ENCODE measurements at regions not wholly inside any gene's neighbourhood (a gene's known extent, or its start where the extent isn't known, plus 50 kb on each side); places are given as distances from the start of the nearest gene placed in this dataset.
"Not testable (repeated sequence)": the region's sequence is repeated elsewhere in the genome, so short reads cannot be mapped to it uniquely, and the experiment has no call there.

DNA sequence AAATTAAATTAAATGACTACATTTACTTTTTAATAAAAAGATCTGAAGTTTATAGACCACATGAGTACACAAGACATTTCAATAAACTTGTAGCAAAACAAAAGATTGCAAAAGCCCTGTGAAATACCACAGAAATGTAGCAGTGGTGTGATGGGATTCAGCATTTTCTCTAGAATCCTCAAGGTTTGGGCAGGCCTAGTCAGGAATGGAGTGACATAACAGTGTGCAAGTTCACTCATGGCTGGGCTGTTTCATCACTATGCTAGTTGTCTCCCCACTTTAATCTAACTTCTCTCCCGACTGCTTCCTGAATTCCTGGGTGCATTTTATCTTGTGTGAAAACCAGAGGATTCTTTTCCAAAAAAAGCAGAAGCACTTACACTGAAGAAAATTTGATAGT is 1089.9 kb upstream of the DDX18 start:
- DNase-seq = no peak
- H3K27ac Mint-ChIP-seq = no peak overlapping the region
- peaks cover 12% of the 10 kb centered on the region for H3K9me3 Mint-ChIP-seq
- H3K4me3 Mint-ChIP-seq = no peak overlapping the region
- no peaks in the 10 kb centered on the region for H3K36me3 Mint-ChIP-seq
- H3K27me3 Mint-ChIP-seq = no peaks in the 10 kb centered on the region
- H3K4me1 Mint-ChIP-seq = no peaks in the 10 kb centered on the region
- CTCF ChIA-PET = no interaction called here

DNA sequence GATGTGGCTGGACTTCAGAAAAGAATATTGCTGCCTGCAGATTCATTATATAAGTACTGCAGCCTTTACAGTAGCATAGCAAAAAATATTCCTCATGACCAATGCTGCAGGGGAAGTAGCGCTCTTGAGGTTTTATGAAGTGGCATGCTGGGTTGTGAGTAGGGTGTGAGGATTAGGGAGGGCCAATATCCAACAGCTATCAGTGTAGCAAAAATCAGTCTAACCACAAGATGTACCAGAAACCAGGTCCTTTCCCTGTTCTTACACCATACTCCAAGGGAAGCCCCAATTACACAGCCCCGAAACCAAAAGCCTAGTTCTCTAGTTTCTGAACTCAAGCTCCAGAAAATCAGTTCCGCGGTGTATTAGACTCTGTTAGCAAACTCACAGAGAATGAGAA is 1082.2 kb upstream of the DDX18 start:
- Mint-ChIP-seq H3K4me1 (no peaks in the 10 kb centered on the region), H3K27me3 (no peaks in the 10 kb centered on the region), H3K36me3 (no peaks in the 10 kb centered on the region), H3K4me3 (no peak overlapping the region), H3K9me3 (peaks cover 8% of the 10 kb centered on the region), H3K27ac (no peak overlapping the region)
- CTCF ChIA-PET = interaction anchor here (0.9 kb wide), 1 partner anchor 30 kb away, joined by 3 read pairs; no protein-coding TSS in a partner anchor
- DNase-seq = no peak

DNA sequence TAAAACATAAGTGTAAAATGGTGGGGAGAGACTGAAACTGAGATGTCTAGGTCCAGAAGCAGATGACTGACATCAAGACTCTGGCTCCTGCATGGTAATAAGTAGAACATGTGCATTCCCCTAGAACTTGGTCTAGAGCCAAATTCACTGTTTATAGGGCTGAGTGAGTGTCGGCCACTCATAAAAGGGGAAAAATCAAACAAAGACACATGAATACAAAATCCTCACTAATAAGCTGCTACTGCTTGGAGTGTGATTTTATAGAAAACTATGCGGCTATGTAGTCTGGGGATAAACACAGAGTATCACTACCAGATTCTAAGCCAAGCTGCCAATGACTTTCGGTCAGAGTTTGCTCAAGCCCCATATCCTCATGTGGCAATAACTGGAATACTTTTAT is 1080.8 kb upstream of the DDX18 start:
- Mint-ChIP-seq H3K27ac (no peak overlapping the region), H3K36me3 (no peaks in the 10 kb centered on the region), H3K4me1 (no peaks in the 10 kb centered on the region), H3K4me3 (no peak overlapping the region), H3K27me3 (no peaks in the 10 kb centered on the region), H3K9me3 (peaks cover 3% of the 10 kb centered on the region)
- DNase-seq = no peak
- CTCF ChIA-PET = no interaction called here

DNA sequence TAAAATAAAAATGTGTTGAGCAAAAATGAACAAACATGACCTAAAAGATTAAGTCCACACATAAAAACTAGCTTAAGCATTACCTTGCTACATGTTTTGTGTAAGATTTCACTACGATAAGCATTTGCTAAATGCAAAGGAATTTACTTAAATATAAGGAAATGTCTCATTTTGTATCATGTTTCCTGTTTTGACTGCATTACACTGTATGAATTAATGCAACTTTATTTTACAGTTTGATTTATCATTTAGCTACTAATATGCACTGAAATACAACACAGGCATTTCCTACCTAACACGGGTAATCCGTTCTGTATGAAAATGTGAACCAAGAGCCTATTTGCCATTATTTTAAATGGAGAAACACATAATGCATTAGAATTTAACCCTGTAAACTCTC is 1076.5 kb upstream of the DDX18 start:
- Mint-ChIP-seq H3K4me1 (no peaks in the 10 kb centered on the region), H3K9me3 (peaks cover 5% of the 10 kb centered on the region), H3K4me3 (no peak overlapping the region), H3K36me3 (no peaks in the 10 kb centered on the region), H3K27ac (no peak overlapping the region), H3K27me3 (no peaks in the 10 kb centered on the region)
- CTCF ChIA-PET = no interaction called here
- DNase-seq = no peak

DNA sequence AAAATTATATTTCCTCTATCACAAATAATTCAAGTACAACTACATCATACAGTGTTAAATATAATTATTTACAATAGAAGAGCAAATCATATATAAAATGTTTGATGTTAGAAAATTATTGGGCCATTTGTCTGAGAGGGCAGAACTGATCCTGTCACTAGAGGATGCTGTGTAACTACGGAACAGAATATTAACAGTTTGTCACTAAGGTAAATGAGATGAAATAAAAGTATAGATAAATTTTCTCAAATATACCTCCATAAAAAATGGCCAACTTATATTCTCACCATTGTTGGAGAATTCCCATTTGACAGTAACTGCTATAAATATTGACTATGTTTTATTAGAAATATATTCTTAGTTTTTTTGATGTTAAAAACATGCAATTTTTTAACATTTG is 1067.4 kb upstream of the DDX18 start:
- CTCF ChIA-PET = no interaction called here
- Mint-ChIP-seq H3K36me3 (no peaks in the 10 kb centered on the region), H3K27me3 (no peaks in the 10 kb centered on the region), H3K27ac (no peak overlapping the region), H3K4me1 (no peaks in the 10 kb centered on the region), H3K4me3 (no peak overlapping the region), H3K9me3 (peaks cover 3% of the 10 kb centered on the region)
- DNase-seq = no peak

DNA sequence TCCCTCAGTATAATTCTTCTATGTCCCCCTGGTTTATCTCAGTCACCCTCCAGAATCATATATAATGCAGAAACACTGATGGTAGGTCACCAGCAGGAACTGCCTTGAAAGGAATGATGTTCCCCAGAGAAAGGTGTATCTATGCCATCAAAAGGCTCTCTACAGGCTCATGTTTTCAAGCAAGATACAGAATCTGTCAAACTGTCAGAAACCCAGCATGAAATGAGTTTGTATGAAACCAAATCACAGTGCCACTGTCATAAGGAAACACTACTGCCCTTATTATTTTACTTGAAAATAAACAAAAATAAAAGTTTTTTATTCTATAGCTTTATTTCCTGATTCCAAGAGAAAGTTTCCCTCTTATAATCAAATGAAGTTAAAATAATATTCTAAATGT is 1064.5 kb upstream of the DDX18 start:
- H3K27ac Mint-ChIP-seq = no peak overlapping the region
- H3K9me3 Mint-ChIP-seq = peaks cover 4% of the 10 kb centered on the region
- no peaks in the 10 kb centered on the region for H3K36me3 Mint-ChIP-seq
- no peaks in the 10 kb centered on the region for H3K27me3 Mint-ChIP-seq
- H3K4me3 Mint-ChIP-seq = no peak overlapping the region
- CTCF ChIA-PET = no interaction called here
- DNase-seq = no peak
- no peaks in the 10 kb centered on the region for H3K4me1 Mint-ChIP-seq

DNA sequence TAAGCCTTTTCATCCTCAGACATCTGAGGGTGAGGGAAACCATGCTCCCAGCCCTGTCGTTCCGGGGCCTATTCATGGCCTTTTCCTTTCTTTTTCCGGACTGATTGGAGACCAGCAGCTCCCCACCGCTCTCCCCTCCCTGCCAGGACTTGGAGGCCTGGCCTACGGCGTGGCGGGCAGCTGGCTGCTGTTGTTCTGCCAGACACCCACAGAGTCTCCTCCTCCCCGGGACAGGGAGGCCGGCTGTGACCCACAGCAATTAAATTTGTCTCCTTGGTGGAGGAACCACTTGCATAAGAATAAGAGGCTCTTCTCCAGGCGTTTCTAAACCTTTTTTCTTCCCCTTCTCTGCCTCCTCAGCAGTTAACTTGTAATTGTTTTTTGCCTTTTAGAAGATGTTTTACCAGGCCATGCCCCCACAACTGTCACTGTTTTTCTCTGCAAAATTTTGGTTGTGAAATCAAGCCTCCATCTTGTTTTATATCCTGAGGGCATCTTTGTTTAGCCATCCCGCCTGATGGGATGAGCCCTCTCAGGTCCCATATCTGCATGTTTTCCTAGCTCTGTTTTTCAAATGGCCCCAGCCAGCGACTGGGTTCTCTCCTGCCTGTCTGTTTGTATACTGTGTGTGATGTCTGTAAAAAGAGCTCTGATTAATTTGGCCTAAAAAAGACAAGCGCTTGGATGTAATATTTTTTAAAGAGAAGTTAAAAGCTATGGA is 1060.0 kb upstream of the DDX18 start:
- Mint-ChIP-seq H3K4me3 (no peak overlapping the region), H3K9me3 (peaks cover 5% of the 10 kb centered on the region), H3K4me1 (no peaks in the 10 kb centered on the region), H3K36me3 (no peaks in the 10 kb centered on the region), H3K27me3 (no peaks in the 10 kb centered on the region), H3K27ac (no peak overlapping the region)
- CTCF ChIA-PET = no interaction called here
- DNase-seq = no peak

DNA sequence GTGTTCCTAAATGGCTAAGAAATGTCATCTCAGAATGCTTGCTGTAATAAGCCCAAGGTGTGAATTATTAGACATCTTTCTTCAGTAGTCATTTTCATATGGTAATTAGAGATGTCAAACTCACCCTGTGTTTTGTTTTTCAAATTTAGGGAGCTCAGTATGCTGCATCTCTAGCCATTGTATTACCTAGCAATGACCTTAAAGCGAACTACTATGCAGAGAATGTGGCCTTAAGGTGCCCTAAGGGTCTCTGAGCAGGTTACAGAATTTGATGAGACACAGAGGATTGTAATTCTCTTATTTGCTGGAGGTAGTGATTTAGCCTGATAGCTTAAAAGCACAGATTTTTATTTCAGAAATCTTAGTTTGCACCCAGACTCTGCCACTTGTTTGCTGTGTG is 1052.6 kb upstream of the DDX18 start:
- peaks cover 7% of the 10 kb centered on the region for H3K9me3 Mint-ChIP-seq
- H3K4me1 Mint-ChIP-seq = no peaks in the 10 kb centered on the region
- no peaks in the 10 kb centered on the region for H3K27me3 Mint-ChIP-seq
- H3K27ac Mint-ChIP-seq = no peak overlapping the region
- DNase-seq = no peak
- no peaks in the 10 kb centered on the region for H3K36me3 Mint-ChIP-seq
- CTCF ChIA-PET = interaction anchor here (0.6 kb wide), 1 partner anchor 30 kb away, joined by 3 read pairs; no protein-coding TSS in a partner anchor
- no peak overlapping the region for H3K4me3 Mint-ChIP-seq

DNA sequence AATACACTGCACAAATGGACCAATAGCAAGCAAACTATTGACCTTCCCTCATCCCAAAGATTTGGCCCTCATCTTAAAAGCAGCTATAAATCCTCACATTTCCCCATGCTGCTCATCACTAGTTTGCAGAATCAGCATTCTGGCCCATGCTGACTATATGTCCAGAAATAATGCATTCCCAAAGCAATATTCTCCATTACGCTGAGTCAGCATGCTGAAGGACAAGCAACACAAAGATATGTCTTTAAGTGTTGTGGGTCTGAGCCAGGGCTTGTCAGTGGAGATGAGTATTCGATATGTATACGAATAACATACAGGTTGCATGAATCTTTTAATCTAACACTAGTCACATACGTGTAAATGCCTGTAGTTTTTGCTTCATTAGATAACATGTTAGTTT is 1045.0 kb upstream of the DDX18 start:
- CTCF ChIA-PET = interaction anchor here (0.6 kb wide), 1 partner anchor 905 kb away, joined by 4 read pairs; no protein-coding TSS in a partner anchor
- no peak overlapping the region for H3K4me3 Mint-ChIP-seq
- H3K9me3 Mint-ChIP-seq = peaks cover 5% of the 10 kb centered on the region
- H3K27me3 Mint-ChIP-seq = no peaks in the 10 kb centered on the region
- no peaks in the 10 kb centered on the region for H3K4me1 Mint-ChIP-seq
- no peak for DNase-seq
- H3K27ac Mint-ChIP-seq = no peak overlapping the region
- no peaks in the 10 kb centered on the region for H3K36me3 Mint-ChIP-seq

DNA sequence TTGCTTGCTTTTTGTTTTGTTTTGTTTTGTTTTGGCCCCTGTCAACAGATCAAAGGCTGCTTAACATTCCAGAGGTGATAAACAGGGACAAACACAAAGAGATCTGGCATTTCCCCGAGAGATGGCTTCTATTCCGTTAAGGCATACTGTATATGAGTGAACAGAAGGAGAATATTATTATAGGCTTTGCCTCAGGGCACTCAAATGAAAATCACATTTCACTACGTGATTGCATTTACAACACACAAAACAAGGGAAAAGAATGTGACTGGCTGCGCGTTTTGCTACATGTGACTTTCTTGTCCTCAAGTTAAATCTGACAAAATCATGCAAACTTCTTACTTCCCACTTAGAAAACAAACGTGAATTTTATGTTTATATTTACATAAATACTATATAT is 1037.9 kb upstream of the DDX18 start:
- no peak for DNase-seq
- Mint-ChIP-seq H3K27me3 (no peaks in the 10 kb centered on the region), H3K36me3 (no peaks in the 10 kb centered on the region), H3K4me3 (no peak overlapping the region), H3K9me3 (peaks cover 12% of the 10 kb centered on the region), H3K4me1 (no peaks in the 10 kb centered on the region), H3K27ac (no peak overlapping the region)
- CTCF ChIA-PET = no interaction called here

DNA sequence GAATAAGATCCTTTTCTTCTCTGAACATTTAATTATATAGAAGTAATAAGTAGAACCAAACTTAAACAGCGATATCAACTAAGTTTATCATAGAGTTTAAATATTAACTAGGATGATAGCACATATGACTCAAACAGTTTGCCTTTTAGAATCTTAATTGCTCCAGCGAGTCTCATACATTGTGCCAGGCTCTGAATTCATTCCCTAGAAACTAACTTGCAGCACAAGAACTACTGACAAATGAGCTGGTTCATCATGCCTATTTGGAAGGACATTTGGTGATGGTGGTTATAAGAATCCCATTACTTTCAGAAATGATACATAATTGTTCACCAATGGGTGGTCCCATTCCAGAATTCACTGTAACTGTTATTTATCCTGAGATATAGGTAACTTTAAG is 1026.6 kb upstream of the DDX18 start:
- no peak overlapping the region for H3K27ac Mint-ChIP-seq
- no peaks in the 10 kb centered on the region for H3K4me1 Mint-ChIP-seq
- peaks cover 4% of the 10 kb centered on the region for H3K9me3 Mint-ChIP-seq
- no peaks in the 10 kb centered on the region for H3K36me3 Mint-ChIP-seq
- no peak overlapping the region for H3K4me3 Mint-ChIP-seq
- CTCF ChIA-PET = no interaction called here
- no peaks in the 10 kb centered on the region for H3K27me3 Mint-ChIP-seq
- no peak for DNase-seq

DNA sequence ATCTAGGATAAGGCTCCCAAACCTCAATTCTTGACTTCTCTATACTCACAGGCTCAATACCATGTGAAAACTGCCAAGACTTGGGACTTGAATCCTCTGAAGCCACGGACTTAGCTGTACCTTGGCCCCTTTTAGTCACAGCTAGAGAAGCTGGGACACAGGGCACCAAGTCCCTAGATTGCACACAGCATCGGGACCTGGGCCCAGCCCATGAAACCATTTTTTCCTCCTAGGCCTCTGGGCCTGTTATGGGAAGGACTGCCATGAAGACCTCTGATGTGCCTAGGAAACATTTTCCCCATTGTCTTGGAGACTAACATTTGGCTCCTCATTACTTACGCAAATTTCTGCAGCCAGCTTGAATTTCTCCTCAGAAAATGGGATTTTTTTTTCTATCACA is 1011.8 kb upstream of the DDX18 start:
- no peaks in the 10 kb centered on the region for H3K4me1 Mint-ChIP-seq
- H3K27me3 Mint-ChIP-seq = no peaks in the 10 kb centered on the region
- H3K9me3 Mint-ChIP-seq = peaks cover 20% of the 10 kb centered on the region
- DNase-seq = no peak
- no peak overlapping the region for H3K4me3 Mint-ChIP-seq
- H3K36me3 Mint-ChIP-seq = no peaks in the 10 kb centered on the region
- CTCF ChIA-PET = no interaction called here
- H3K27ac Mint-ChIP-seq = no peak overlapping the region

DNA sequence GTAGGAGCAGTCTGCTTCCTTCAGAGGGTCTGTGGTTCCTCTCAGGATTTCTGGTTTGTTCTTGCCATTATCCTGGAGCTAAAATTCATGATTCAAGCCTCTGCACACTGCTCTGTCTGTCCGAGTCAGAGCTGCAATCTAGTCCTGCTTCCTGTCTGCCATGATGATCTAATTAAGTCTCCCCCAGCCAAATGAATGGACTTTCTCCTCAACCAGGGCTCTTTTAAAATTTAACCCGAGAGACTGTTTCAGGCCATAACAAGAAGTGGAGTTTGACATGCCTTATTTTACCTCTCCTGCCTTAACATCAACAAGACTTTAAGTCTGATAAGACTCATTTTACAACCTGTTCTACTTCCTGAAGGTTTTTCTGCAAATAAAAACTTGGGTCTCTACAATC is 1009.6 kb upstream of the DDX18 start:
- Mint-ChIP-seq H3K27me3 (no peaks in the 10 kb centered on the region), H3K27ac (no peak overlapping the region), H3K4me3 (no peak overlapping the region), H3K4me1 (no peaks in the 10 kb centered on the region), H3K36me3 (no peaks in the 10 kb centered on the region), H3K9me3 (peaks cover 19% of the 10 kb centered on the region)
- CTCF ChIA-PET = no interaction called here
- DNase-seq = no peak

DNA sequence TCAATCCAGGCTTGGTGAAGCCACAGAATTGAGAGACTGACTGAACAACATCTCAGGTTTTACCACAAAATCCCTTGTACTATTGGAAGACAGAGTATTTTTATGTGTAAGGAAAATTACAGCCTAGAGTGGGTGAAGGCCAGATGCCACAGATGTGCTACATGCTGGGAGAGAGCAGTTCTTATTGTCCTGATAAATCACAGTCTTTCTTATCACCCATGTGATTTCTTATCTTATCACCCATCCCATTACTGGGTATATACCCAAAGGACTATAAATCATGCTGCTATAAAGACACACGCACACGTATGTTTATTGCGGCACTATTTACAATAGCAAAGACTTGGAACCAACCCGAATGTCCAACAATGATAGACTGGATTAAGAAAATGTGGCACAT is 1008.0 kb upstream of the DDX18 start:
- H3K4me3 Mint-ChIP-seq, CTCF ChIA-PET, H3K27ac Mint-ChIP-seq, H3K4me1 Mint-ChIP-seq, H3K27me3 Mint-ChIP-seq, H3K36me3 Mint-ChIP-seq, DNase-seq: not testable (repeated sequence)
- peaks cover 15% of the 10 kb centered on the region for H3K9me3 Mint-ChIP-seq

DNA sequence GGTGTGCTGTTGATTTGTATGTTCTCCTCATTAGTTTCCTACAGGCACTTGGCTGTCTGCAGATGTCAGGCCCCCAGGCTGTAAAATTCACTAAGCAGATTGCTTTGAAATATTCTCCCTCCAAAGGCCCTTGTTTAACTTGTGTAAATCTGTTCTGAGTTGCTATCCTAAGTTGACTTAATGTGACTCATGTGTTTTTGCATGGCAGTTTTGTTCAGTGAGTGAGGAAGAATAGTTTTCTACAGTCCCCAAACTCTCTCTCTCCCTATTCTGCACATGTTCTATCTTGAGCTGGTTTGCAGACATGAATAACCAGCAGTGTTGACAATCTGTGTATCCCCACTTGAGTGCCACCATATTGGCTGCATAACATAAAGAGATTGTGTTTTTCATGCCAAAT is 1005.4 kb upstream of the DDX18 start:
- Mint-ChIP-seq H3K27ac (no peak overlapping the region), H3K36me3 (no peaks in the 10 kb centered on the region), H3K9me3 (peaks cover 9% of the 10 kb centered on the region), H3K4me3 (no peak overlapping the region), H3K4me1 (no peaks in the 10 kb centered on the region), H3K27me3 (no peaks in the 10 kb centered on the region)
- DNase-seq = no peak
- CTCF ChIA-PET = no interaction called here

DNA sequence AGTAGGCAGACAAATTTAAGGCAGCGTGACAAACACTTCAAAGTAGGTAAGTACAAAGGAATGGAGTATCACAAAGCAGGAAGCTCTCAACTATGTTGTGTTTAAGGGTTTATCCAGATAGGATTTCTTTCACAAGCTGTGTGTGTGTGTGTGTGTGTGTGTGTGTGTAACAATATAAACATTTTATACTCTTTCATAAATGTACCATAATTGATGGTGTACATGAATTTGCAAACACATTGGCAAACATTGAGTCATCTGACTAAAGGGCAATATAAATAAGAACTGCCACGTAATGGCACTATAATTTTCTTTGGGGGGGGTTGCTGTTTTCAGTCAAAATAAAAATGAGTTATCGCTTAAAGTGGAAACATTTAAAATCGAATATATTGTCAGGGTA is 1004.4 kb upstream of the DDX18 start:
- no peak overlapping the region for H3K4me3 Mint-ChIP-seq
- H3K4me1 Mint-ChIP-seq = no peaks in the 10 kb centered on the region
- H3K9me3 Mint-ChIP-seq = peaks cover 6% of the 10 kb centered on the region
- no peaks in the 10 kb centered on the region for H3K36me3 Mint-ChIP-seq
- no peak for DNase-seq
- no peaks in the 10 kb centered on the region for H3K27me3 Mint-ChIP-seq
- CTCF ChIA-PET = no interaction called here
- no peak overlapping the region for H3K27ac Mint-ChIP-seq
